CD4-positive, alpha-beta T cell (primary cell): ENCODE measurements at regions not wholly inside any gene's neighbourhood (a gene's known extent, or its start where the extent isn't known, plus 50 kb on each side); places are given as distances from the start of the nearest gene placed in this dataset.

Experiments used
- ATAC-seq: fragments of 200-7000 bp; cut with Tn5 transposase; one replicate; pipeline ENCODE4 v1.10.0; 2022; ENCODE audit warnings: mild to moderate bottlenecking; ENCODE audit not compliant: poor library complexity
- CTCF ChIA-PET: fragments of 350-600 bp; sonication (Branson Sonifier 250); formaldehyde crosslinking; loops from one replicate; lab custom pipeline; 2021; ENCODE audit warnings: antibody characterized with exemption, inconsistent platforms; lab: Charles Lee
- POLR2A ChIA-PET: fragments of 350-600 bp; sonication (Branson Sonifier 250); formaldehyde crosslinking; loops from one replicate; lab custom pipeline; 2021; ENCODE audit warnings: antibody characterized with exemption, inconsistent platforms; lab: Charles Lee
- DNase-seq, 14 experiments: peaks; one replicate each; pipeline ENCODE4 v3.0.0-alpha.2; 2013 to 2020; ENCODE audit warnings: mixed read lengths in 2 of 14
- H3K27ac ChIP-seq, 2 donors: one replicate each; pipeline versions ENCODE4 v1.5.1 to v1.7.0; 2013; ENCODE audit warnings: low read length in 2 of 2, low read depth in 1 of 2, mild to moderate bottlenecking in 1 of 2
- H3K27me3 ChIP-seq, 2 experiments: 1 replicate in 1 of 2; 2 replicates in 1 of 2; pipeline versions ENCODE4 v1.6.1 to v1.7.0; 2013; ENCODE audit warnings: low read length in 2 of 2, control low read depth in 1 of 2, mild to moderate bottlenecking in 1 of 2, moderate library complexity in 1 of 2; ENCODE audit not compliant: insufficient read depth in 2 of 2, control insufficient read depth in 1 of 2
- H3K36me3 ChIP-seq: one replicate; pipeline ENCODE4 v1.6.1; 2013; ENCODE audit warnings: low read length, control low read depth; ENCODE audit not compliant: insufficient read depth
- H3K4me1 ChIP-seq: one replicate; pipeline ENCODE4 v1.6.1; 2013; ENCODE audit warnings: low read length, control low read depth; ENCODE audit not compliant: insufficient read depth
- H3K4me3 ChIP-seq: one replicate; pipeline ENCODE4 v1.5.1; 2013; ENCODE audit warnings: mild to moderate bottlenecking, low read length, moderate library complexity
- H3K9me3 ChIP-seq, 2 experiments: 1 replicate in 1 of 2; 2 replicates in 1 of 2; pipeline versions ENCODE4 v1.6.1 to v1.7.0; 2013; ENCODE audit warnings: low read length in 2 of 2, mild to moderate bottlenecking in 2 of 2, control low read depth in 1 of 2, moderate library complexity in 1 of 2; ENCODE audit not compliant: control insufficient read depth in 1 of 2, insufficient read depth in 1 of 2
- H3K27ac Mint-ChIP-seq: one replicate; pipeline ENCODE4 v1.8.0; 2020; ENCODE audit warnings: mixed read lengths
- H3K27me3 Mint-ChIP-seq: one replicate; pipeline ENCODE4 v1.8.0; 2021; ENCODE audit warnings: mixed read lengths
- H3K36me3 Mint-ChIP-seq: one replicate; pipeline ENCODE4 v1.8.0; 2021; ENCODE audit warnings: low read depth, mixed read lengths
- H3K4me1 Mint-ChIP-seq: one replicate; pipeline ENCODE4 v1.8.0; 2021; ENCODE audit warnings: low read depth, mixed read lengths
- H3K4me3 Mint-ChIP-seq: one replicate; pipeline ENCODE4 v1.8.0; 2020; ENCODE audit warnings: mild to moderate bottlenecking, mixed read lengths
- H3K9me3 Mint-ChIP-seq: one replicate; pipeline ENCODE4 v1.8.0; 2020; ENCODE audit warnings: mixed read lengths
- intact Hi-C, 2 experiments: fragments of 100-400 bp; cut with DNase I in 1 of 2; cut with micrococcal nuclease in 1 of 2; formaldehyde crosslinking; loops; one replicate each; pipeline versions ENCODE4 v1.15.1 to v1.9.0; 2023 to 2025; cut with DNase I, micrococcal nuclease
- TF ChIP-seq, protein P1 (sequence below): fragments of 200-600 bp; IDR thresholded peaks from one replicate; pipeline ENCODE4 v1.8.0; 2022; ENCODE audit warnings: antibody characterized with exemption, mild to moderate bottlenecking

DNA sequence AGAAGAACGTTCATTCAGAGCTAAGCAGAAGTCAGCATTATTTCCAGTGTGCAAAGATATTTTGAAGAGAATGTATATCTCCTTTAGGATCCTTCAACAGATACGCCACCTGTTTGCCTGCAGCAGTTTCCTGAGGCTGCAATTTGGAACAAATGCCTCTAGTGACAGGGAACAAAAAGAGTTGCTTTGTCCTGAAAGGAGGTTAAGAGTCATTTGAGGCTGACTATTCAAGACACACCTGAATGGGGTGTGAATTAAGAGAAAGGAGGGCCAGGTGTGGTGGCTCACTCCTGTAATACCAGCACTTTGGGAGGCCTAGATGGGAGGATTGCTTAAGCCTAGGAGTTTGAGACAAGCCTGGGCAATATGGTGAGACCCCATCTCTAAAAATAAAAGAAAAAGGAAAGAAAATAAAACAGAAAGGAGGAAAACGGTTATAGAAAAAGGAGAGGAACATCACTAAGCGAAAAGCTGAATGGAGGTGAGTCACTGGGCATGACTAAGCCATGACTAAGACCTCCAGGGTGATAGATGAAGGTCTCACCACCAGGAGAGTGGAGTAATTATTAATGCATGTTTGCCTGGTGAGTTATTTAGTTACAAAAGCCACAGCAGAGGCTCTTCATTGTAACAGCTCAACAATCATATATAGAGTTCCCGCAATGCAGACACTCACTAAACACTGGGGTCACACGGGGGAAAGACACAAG lies 255.2 kb upstream of the TNC start:
- H3K4me3 ChIP-seq, result no peak overlapping the region
- ATAC-seq, result no peak
- H3K4me1 ChIP-seq, result no peaks in the 10 kb centered on the region
- Mint-ChIP-seq H3K4me3 (no peak overlapping the region), H3K27me3 (no peaks in the 10 kb centered on the region), H3K9me3 (peaks cover 4% of the 10 kb centered on the region), H3K27ac (no peak overlapping the region), H3K36me3 (no peaks in the 10 kb centered on the region), H3K4me1 (no peaks in the 10 kb centered on the region)
- H3K36me3 ChIP-seq, result no peaks in the 10 kb centered on the region
- H3K9me3 ChIP-seq, result no peaks in the 10 kb centered on the region
- POLR2A ChIA-PET, result no interaction called here
- TF ChIP-seq, protein P1, sequence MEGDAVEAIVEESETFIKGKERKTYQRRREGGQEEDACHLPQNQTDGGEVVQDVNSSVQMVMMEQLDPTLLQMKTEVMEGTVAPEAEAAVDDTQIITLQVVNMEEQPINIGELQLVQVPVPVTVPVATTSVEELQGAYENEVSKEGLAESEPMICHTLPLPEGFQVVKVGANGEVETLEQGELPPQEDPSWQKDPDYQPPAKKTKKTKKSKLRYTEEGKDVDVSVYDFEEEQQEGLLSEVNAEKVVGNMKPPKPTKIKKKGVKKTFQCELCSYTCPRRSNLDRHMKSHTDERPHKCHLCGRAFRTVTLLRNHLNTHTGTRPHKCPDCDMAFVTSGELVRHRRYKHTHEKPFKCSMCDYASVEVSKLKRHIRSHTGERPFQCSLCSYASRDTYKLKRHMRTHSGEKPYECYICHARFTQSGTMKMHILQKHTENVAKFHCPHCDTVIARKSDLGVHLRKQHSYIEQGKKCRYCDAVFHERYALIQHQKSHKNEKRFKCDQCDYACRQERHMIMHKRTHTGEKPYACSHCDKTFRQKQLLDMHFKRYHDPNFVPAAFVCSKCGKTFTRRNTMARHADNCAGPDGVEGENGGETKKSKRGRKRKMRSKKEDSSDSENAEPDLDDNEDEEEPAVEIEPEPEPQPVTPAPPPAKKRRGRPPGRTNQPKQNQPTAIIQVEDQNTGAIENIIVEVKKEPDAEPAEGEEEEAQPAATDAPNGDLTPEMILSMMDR, result no peak
- intact Hi-C loops, result no loop called here
- no peaks in the 10 kb centered on the region for H3K27me3 ChIP-seq
- CTCF ChIA-PET, result no interaction called here
- no peak for DNase-seq
- no peak overlapping the region for H3K27ac ChIP-seq

DNA sequence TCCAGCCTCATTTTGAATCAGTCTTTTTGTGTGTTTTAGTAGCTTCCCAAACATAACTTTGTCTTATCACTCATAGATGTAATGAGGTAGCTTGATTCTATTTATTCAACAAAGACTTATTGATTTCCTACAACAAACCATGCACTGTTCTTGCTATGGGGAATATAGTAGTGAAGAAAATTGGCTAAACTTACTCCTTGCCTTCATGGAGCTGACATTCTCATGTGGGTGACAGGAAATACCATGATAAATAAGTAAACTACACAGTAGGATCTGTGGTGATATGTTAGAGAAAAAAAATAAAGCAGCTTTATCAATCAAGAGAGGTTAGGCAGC lies 255.7 kb upstream of the TNC start:
- H3K27ac Mint-ChIP-seq, result no peak overlapping the region
- H3K27ac ChIP-seq, result no peak overlapping the region
- TF ChIP-seq, protein P1, result no peak
- no peak overlapping the region for H3K4me3 Mint-ChIP-seq
- H3K9me3 Mint-ChIP-seq, result peaks cover 4% of the 10 kb centered on the region
- CTCF ChIA-PET, result no interaction called here
- DNase-seq (no peak), ATAC-seq (no peak)
- no peaks in the 10 kb centered on the region for H3K36me3 Mint-ChIP-seq
- H3K27me3 ChIP-seq, result no peaks in the 10 kb centered on the region
- H3K4me1 Mint-ChIP-seq, result no peaks in the 10 kb centered on the region
- no peaks in the 10 kb centered on the region for H3K27me3 Mint-ChIP-seq
- no peaks in the 10 kb centered on the region for H3K4me1 ChIP-seq
- no peaks in the 10 kb centered on the region for H3K9me3 ChIP-seq
- POLR2A ChIA-PET, result no interaction called here
- no peaks in the 10 kb centered on the region for H3K36me3 ChIP-seq
- no peak overlapping the region for H3K4me3 ChIP-seq
- intact Hi-C loops, result no loop called here

DNA sequence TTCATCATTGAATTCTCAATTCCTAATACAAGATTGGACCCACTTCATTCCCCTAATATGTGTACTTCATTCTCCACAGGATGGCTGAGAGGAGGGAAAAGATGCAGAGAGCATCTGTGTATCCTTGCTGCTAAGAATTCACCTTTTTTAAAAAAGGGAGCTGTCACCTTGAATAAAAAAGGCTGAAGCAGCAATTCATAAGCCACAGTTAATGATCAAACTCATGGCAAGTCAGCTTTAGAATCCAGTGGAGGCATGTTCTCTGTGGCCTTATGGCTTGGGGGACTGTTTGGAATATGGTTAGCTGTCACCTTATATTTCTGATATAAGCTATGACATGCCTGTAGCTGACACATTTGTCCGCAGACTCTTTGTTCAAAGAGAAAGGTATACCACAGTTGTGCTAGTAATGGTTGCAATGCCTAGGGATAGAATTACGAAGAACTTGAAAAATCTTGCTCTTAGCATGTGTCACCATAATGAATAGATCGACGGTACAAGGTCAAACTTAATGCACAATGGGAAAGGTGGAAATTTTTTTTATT lies 256.8 kb upstream of the TNC start:
- H3K4me1 Mint-ChIP-seq, result no peaks in the 10 kb centered on the region
- Histone ChIP-seq H3K27ac (no peak overlapping the region), H3K36me3 (no peaks in the 10 kb centered on the region), H3K27me3 (peaks cover 0 to 2% of the 10 kb centered on the region in 2 experiments), H3K4me1 (no peaks in the 10 kb centered on the region), H3K4me3 (no peak overlapping the region), H3K9me3 (peaks cover 0 to 6% of the 10 kb centered on the region in 2 experiments)
- TF ChIP-seq, protein P1, result no peak
- H3K27ac Mint-ChIP-seq, result no peak overlapping the region
- CTCF ChIA-PET, result interaction anchor here (0.6 kb wide), 1 partner anchor 1031 kb away, joined by 3 read pairs; no protein-coding TSS in a partner anchor
- intact Hi-C loops, result no loop called here
- DNase-seq (no peak), ATAC-seq (no peak)
- H3K27me3 Mint-ChIP-seq, result no peaks in the 10 kb centered on the region
- H3K4me3 Mint-ChIP-seq, result no peak overlapping the region
- POLR2A ChIA-PET, result no interaction called here
- H3K9me3 Mint-ChIP-seq, result peaks cover 4% of the 10 kb centered on the region
- no peaks in the 10 kb centered on the region for H3K36me3 Mint-ChIP-seq
